Renal cortical epithelial cell (primary cell): ENCODE measurements at regions not wholly inside any gene's neighbourhood (a gene's known extent, or its start where the extent isn't known, plus 50 kb on each side); places are given as distances from the start of the nearest gene placed in this dataset.
A peak's percentile ranks its signal among the peaks of the same experiment; 100 is the strongest.

Experiments used
- DNase-seq: peaks from one replicate; pipeline ENCODE4 v3.0.0-alpha.2; 2011; ENCODE audit warnings: low read depth

DNA sequence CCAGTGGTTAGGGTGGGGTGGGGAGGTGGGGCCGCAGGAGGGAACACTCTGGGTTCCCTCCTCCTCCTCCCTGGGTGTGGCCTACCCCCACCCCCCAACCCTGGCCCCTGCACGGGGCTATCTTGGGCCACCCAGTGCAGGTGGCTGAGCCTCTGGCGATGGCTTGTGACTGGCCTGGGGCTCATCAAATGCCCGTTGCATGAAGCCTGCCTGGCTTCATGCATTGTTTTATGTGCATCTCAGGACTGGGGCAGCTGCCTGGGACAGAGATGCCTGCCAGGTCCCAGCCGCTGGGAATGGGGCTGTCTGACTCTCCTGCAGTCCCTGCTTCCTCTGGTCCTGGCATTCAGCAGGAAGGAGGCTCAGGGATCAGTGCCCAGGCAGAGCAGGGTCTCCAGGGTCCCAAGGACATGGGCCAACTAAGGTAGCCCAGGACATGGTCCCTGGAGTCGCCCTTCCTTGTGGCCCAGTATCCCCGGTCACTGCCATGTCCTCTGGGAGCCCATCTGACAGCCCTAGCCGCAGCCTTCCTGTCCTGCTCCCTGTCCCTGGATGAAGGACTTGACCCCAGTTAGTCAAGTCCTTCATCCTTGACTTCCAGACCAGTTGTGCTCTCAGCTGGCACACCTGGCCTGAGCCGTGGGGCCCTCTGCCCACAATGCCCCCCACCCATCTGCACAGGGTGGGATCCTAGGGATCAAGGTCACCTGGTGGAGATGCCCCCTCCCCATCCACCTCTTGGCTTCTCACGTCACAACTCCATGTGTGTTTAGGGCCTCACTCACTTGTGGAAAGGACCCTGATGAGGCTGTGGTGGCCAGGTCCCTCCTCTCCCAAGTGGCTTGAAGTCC, 112.1 kb upstream of the FGF3 start:
- no peak for DNase-seq

DNA sequence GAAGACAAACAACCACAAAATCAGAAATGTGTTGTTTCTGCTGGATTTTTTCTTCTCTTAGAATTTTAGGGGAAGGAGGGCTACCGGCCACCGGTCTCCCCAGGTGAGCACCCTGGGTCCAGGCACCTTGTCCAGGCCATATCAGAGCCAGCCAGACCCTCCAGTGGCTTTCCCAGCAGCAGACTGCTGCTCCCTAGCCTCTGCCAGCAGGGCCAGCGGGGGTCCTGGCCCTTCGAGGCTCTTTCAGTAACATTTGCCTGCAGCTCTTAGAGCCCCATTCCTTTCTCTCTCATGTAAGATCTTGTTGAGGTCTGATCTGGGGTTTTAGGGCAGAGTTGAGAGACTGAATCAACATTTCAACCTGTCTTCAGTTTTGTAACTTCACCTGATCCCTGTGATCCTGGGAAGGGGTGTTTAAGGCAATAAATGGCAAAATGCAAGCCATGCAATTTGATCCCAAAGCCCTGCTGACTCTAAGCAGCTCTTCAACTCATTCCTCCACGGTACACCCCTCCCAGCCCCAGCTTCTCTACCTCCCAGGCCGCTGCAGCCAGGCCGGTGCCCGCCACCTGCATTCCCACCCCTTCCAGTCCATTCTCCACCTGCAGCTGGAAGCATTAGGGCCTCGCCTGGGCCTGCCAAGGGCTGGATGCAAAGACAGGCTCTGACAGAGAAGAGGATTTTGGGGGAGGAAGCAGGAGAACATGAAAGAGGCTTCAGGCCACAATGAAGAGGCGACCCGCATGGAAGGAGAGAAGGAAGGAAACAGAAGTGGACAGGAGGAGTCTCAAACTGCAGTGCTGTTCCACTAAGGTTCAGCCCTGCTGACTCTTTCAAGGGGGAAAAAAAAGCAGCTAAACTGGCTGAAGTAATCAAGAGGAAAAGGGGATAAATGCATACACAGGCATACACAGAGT, 113.0 kb upstream of the FGF3 start:
- no peak for DNase-seq

DNA sequence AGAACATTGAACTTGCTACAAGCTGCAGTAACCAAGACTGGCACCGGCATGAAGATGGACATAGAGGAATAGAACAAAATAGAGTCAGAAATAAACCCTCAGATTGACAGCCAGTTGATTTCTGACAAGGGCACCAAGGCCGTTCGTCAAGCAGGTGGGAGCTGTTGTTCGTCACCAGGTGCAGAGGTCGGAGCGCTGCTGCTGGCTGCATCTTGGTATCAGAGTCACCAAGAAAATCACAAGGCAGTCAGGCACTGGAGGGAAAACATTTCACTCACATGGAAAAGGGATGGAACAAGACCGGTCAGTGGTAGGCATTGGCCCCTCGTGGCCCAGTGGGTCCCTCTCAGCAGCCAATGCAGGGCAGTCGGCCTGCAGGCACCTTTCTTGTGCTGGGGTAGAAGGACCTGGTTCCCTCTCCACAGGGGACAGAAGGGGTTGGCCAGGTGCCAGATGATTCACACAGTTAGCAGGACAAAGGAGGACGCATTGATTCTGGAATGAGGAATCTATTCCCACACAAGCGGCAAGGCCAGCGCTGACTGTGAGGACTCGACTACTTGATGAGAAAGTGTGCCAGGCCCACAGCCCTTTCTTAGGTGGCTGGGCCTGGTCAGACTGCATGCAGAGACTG, 115.8 kb upstream of the FGF3 start:
- no peak for DNase-seq

DNA sequence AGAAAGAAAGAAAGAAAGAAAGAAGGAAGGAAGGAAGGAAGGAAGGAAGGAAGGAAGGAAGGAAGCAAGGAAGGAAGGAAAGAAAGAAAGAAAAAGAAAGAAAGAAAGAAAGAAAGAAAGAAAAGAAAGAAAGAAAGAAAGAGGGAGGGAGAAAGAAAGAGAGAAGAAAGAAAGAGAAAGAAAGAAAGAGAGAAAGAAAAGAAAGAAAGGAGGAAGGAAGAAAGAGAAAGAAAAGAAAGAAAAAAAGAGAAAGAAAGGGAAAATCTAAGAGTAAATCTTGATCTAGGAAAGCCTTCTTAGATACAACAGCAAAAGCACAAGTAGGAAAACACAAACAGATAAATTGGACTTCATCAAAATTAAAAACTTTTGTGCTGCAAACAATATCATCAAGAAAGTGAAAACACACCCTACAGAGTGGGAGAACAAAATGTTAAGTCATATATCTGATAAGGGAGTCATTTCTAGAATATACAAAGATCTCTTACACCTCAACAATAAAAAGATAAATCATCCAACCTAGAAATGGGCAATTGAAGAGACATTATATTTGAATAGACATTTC, 116.8 kb upstream of the FGF3 start:
- DNase-seq, result no peak

DNA sequence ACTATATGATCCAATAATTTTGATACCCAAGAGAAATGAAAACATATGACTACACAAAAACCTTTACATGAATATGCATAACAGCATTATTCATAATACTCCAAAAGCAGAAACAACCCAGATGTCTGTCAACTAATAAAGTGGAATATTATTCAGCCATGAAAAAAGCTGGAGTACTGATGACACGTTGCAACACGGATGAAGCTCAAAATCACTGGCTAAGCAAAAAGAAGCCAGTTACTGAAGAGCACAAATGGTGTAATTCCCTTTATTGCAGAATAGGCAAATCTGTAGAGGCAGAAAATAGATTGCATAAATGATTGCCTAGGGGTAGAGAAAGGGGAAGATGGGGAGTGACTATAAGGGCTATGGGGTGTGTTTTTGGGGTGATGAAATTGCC, 117.6 kb upstream of the FGF3 start:
- no peak for DNase-seq

DNA sequence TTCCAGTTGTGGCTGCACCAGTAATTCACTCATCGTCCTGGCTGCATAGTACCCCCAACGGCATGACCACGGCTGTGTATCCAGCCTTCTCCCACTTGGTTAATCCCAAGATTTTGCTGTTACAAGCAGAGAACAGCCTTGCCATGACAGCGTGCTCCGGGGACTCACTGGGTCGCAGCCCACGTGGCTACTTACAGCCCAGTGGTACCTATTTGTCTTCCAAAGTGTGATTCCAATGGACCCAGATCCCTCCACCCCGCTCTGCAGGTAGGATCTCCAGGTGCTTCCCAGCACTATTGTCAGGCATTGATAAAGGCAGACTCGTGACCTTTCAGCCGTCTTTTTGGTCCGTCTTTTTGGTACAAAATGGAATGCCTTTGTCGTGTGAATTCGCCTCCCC, 119.0 kb upstream of the FGF3 start:
- no peak for DNase-seq

DNA sequence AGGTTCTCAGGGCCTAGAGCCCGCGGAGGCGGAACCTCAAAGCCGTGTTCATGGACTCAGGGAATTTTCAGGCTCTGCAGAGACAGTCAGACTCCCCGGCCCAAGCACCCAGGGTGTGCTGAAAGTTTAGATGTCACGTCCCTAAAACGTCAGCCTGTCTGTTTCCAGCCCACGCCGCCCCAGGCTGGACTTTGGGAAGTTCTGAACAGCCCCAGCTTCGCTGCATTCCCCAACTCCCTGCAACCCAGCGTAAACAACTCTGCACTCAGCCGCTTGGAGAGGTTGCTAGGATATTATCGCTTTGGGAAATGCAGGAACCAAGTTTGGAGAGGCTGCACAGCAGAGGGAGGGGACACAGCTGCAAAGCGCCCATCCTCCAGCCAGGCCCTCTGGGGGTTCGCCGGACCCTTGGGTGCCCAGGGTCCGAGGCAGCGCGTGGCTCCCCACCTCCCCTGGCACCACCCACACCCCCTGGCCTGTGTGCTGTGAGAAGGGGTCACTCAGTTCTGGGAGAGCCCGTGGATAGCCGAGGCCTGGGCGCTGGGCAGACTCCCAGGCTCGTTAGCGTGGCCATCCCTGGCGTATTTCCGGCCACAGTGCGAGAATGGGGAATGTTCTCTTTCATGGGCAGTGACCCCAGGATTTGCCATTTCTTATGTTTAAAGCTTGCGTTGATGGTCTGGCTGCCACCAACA, 120.5 kb upstream of the FGF3 start:
- no peak for DNase-seq

DNA sequence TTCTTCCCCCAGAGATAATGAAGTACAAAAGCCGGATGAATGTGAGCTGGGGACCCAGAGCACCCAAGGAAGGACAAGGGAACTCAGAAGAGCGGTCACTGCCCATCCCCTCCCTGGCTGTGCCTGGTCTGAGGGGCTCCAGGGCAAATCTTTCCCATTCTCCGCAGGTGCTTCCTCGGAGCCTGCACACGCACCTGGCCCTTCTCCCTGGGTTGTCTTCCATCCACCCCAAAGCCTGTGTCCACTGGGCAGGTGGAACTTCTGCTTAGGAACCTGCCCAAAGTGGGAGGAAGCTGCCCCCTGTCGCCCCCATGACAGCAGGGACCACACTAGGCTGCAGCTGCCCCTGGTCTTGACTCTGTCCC, 121.0 kb upstream of the FGF3 start:
- no peak for DNase-seq

DNA sequence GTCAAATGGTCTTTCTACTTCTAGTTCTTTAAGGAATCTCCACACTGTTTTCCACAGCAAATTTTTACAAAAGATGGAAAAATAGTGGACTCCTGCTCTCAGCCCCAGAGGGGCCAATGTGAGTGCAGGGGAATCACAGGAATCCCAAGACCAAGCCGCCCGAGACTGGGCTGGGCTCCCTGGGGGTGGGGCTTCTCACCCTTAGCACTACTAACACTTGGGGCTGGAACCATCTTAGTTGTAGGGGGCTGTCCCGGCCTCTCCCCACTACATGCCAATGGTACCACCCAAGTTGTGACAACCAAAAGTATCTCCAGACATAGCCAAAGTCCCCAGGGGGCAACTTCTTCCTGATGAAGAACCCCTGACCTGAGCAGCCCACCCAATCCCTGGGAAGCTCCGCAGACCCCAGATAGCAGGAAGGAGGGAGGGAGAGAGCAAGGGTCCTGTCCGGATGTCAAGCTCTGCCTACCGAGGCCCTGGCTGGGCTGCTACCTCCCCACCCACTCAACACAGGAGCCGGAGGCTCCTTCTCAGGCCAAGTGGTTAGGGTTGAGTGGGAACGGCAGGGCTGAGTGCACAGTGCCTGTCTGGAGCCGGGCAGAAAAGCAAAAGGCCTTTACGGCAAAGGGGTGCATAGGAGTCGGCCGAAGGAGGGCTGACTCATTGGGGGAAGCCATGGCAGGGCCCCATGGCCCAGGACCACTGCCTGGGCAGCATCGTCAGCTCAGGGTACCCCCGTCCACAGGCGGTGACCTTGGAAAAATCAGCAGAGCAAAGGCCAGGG, 122.5 kb upstream of the FGF3 start:
- DNase-seq, result no peak

DNA sequence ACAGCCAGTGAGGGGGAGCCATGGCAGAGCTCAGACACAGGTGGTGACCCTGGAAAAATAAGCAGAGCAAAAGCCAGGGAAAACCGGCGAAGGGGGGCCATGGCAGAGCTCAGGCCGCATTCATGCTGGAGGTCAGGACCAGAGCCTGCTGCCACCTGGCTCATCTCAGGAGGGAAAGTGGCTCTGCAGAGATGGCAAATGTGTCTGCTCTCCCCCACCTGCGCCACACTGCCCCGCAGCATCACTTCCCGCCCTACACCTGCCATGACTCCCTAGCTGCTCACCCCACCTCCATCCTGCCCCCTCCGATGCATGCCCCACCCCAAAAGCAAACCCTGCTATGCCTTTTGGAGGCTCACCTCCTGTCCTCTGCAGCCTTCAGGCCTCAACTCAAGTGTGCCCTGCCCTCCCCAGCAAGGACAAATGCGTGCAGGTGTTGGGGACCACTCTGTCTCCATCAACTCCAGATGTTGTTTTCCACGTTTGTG, 123.2 kb upstream of the FGF3 start:
- DNase-seq, result no peak

DNA sequence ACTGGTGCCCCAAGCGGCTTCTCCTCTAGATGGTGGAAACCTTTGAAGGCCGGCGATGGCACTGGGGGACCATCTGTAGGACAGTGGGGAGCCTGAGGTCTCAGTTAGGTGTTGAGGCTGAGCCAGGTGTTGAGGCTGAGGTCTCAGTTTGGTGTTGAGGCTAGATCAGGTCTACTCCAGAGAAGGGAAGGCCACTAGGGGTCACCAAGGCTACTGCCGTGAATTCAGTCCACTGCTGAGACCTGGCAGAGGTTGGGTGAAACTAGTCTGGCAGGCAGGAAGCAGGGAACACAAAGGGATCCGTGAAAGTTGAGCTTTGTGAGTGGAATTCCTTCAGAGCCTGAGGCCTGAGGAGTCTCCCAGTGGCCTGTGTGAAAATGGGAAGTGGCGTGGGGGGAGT, 123.8 kb upstream of the FGF3 start:
- DNase-seq, result no peak

DNA sequence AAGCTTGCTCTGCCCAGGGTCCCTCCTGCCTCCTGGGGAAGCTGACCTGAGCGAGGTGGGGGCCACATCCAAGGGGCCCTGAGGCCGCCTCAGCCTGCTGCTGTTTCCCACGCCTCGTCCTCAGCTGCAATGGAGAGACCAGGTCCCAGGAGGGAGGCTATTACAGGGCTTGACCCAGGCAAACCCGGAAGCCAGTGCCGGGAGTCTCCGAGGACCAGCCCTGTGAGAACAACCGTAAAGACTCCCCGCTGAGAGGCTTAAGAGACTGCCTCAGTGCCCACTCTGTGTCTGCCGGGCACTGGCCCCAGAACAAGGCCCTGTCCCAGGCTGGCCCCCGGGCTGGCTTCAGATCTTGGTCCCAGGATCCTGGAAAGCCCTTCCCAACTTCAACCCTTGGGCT, 124.3 kb upstream of the FGF3 start:
- DNase-seq, result no peak

DNA sequence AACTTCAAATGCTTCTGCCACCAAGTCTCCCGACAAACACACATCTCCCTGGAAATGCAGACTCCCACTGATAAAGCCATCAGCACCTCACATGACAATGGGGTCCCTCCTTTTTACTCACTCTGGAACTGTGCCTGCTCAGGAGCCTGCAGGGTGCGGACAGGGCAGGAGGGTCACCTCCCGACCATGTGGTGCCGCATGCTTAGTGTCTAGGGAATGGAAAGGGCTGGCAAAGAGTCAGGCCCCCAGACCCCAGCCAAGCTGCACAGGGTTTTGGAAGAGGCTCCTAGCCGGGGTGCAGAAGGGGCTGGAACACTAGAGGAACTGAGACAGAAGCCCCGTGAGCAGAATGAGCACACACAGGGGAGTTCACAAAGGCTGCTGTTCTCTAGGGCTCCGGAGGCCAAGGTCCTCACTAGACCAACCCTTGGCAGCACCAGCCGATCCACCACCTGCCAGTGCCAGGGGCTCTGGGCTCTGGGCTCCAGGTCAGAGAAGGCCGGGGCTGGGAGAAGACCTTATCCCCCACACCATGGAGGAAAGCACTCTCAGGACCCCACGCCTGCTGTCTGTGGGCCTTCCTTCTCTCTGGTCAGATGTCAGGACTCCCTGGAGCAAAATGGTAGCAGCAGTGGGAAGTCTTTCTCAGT, 125.1 kb upstream of the FGF3 start:
- DNase-seq, result no peak

DNA sequence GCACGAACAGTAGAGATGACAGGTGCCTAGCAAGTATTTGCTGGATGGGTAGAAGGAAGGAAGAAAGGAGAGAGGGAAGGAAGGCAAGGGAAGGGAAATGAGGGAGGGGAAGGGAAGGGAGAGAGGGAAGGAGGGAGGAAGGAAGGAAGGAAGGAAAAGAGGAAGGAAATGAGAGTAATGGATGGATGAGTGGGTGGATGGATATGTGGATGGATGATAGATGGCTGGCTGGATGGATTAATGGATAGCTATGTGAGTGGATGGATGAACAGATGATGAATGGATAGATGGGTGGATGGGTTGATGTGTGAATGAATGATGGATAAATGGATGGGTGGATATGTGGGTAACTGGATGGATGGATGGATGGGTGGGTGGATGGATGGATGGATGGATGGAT, 125.9 kb upstream of the FGF3 start:
- DNase-seq, result no peak

DNA sequence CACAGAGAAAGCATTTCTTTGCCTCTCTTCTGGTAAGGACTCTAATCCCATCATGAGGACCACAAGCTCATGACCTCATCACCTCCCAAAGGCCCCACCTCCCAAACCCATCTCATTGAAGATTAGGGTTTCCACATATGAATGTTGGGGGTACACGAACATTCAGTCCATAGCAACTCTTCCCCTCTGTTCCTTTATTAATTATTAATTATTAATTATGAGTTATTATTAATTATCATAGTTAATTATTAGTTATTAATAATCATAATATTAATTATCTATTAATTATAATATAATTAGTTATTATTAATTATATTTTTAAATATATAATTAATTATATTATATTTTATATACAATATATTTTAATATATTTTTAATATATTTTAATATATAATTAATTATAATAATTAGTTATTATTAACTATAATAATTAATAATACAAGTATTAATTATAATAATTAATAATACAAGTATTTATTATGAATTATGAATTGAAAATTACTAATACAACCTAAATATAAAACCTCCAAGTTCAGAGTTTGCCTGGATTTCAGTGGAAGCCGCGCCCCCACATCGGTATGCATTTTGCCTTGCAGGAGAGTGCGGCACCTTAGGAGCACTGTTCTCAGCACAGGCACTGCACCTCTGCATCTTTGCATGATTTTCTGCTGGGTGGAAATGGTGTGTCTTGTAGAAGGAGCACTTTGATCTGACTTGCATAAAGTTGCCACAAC, 128.0 kb upstream of the FGF3 start:
- DNase-seq, result no peak

DNA sequence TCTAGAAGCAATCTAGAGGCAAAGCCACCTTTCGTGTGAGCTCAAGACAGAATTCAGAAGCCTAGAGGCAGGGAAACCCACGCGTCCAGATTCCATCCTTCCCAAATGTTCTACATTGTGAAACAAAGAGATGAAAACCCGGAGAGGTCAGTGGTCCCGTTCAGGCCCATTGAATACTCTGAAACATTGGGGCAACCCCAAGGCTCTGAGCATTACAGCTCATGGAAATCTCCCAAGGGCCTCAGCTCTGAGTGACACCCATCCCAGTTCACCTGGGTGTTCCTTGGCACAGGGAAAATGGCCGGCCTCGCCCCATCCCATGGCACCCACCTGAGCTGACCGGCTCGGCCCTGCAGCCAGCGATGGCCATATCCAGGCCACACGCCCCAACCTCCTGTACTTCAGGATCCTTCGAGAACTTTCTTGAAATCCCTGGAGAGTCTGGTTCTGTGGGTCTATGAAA, 128.6 kb upstream of the FGF3 start:
- no peak for DNase-seq

DNA sequence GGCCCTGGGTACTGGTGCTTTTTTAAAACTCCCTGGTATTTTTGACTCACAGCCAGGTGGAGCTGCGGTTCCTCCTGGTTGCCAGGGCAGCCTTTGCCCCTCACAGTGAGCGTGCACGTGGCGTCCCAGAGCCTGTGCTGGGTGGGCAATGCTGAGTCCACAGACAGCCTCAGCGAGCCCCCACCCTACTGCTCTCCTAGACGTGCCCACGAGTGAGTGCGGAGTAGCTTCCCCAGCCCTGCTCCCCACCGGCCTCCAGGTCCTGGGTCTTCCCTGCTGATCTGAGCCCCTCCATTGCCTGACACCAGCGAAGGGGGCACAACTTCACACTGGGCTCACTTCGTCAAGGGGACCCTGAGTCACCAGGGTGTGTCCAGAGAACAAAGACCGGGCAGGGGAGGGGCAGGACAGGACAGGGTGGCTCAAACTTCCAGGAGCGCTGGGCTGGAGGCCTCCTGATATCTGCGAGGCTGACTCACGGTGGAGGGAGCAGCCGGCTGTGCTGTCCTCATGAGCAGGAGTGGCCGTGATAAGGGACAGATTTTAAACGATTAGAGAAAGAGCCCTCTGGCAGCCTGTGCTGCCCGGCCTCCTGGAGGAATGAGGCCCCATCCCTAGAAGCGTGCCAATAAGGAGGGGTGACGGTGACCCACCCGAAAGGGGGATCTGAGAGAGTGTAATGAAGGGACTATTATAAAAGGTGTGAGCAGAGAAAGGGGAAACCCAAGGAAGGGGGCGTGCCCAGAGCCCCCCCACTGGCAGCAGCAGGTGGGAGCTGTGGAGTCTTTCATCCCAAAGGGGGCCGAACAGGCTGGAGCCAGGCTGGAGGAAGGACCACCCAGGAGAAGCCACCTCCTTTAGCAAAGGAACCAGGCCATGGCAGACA, 129.3 kb upstream of the FGF3 start:
- DNase-seq, result peak; percentile 11

DNA sequence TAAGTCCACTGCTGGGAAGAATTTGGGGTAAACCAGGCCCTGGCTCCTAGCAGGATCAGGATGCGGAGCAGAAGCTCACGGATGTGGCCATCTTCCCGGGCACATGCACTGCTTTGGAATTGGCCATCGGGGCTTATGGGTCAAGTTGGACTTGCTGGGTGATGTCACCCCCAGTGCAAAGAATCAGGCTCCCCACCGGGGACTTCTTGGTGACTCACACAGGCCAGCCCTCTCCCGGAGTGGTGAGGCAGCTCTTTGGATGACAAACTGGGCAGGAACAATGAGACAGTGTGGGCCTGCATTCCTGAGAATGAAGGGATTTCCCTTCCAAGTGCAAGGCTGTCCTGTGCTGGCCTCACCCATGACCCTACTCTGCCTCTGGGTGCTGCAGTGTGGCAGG, 128.8 kb upstream of the ANO1 start:
- peak; percentile 82 for DNase-seq
